HTR-8/SVneo (cell line): ENCODE measurements at regions not wholly inside any gene's neighbourhood (a gene's known extent, or its start where the extent isn't known, plus 50 kb on each side); places are given as distances from the start of the nearest gene placed in this dataset.
"Not testable (repeated sequence)": the region's sequence is repeated elsewhere in the genome, so short reads cannot be mapped to it uniquely, and the experiment has no call there.

Source experiments
- DNase-seq: peaks from one replicate; pipeline ENCODE4 v3.0.0; 2011; ENCODE audit warnings: low spot score, mixed read lengths; ENCODE audit not compliant: insufficient read length
- FAIRE-seq: peaks from 2 replicates; lab custom pipeline; 2011; peaks lifted over from hg19 to GRCh38; lab: Jason Lieb, UNC

- FAIRE-seq, result peak; percentile 38
- DNase-seq, result peak; percentile 81
Observed at GRCh38 chr6:134822920-134823709, 126.8 kb downstream of the ALDH8A1 start.

DNA sequence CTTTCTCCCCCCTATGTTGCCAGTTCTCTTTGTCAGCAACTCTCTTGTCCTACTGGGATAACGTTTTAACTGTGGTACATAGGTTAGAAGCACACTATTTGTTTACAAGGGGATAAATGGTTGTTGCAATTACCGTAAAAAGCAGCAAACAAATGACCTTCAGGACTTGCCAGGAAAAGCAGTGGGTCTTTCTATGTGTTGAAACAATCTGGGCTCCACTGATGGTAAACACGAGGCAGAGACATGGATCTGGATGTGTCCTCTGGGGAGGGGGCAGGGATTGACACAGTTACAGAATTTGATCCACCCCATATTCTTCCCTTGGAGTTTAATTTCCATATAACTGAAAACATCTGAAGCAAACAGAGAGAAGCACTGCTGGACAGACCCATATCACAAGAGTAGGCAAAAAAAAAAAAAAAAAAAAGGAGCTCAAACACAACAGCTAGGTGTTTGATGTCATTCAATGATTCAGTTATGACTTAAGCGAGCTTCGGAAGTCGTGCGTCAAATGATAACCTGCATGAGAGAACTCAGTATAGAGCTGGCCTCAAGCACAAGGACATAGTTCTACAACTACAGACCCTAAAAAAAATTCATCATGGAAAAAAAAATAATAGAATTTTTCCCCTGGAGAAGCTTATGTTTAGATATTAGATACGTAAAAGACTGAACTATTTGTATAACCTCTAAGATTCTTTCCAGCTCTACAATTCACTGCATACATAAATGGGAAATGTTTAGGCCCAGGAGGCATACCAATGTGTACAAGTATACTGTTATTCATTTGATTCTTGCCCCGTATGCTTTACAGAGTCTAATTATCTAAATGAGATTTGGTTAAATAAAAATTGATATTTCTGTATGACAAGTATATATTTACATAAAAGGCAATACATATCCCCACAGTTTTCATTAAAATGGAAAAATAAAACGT lies 127.7 kb downstream of the ALDH8A1 start:
- DNase-seq, result no peak
- FAIRE-seq, result no peak

GRCh38 chr6:134821397-134821796 lies 128.5 kb downstream of the ALDH8A1 start:
- DNase-seq (no peak), FAIRE-seq (no peak)

GRCh38 chr6:134819863-134820800 lies 129.8 kb downstream of the ALDH8A1 start:
- FAIRE-seq, result no peak
- DNase-seq, result no peak

GRCh38 chr6:134819236-134819635 lies 130.7 kb downstream of the ALDH8A1 start:
- FAIRE-seq, result no peak
- DNase-seq, result no peak

- FAIRE-seq (no peak), DNase-seq (no peak)
Observed at GRCh38 chr6:134817448-134817847, 132.5 kb downstream of the ALDH8A1 start.

- FAIRE-seq (peak; percentile 9), DNase-seq (peak; percentile 33)
Observed at GRCh38 chr6:134816780-134817179, 133.1 kb downstream of the ALDH8A1 start.

- FAIRE-seq (no peak), DNase-seq (no peak)
Observed at GRCh38 chr6:134816300-134816699, 133.6 kb downstream of the ALDH8A1 start.

GRCh38 chr6:134814076-134814695 lies 135.7 kb downstream of the ALDH8A1 start:
- no peak for FAIRE-seq
- peak; percentile 30 for DNase-seq

GRCh38 chr6:134813146-134813545 lies 136.8 kb downstream of the ALDH8A1 start:
- FAIRE-seq (no peak), DNase-seq (no peak)

- DNase-seq (no peak), FAIRE-seq (no peak)
Observed at GRCh38 chr6:134810402-134810801, 139.5 kb downstream of the ALDH8A1 start.

- DNase-seq (peak; percentile 33), FAIRE-seq (no peak)
Observed at GRCh38 chr6:134809130-134809529, 140.8 kb downstream of the ALDH8A1 start.

DNA sequence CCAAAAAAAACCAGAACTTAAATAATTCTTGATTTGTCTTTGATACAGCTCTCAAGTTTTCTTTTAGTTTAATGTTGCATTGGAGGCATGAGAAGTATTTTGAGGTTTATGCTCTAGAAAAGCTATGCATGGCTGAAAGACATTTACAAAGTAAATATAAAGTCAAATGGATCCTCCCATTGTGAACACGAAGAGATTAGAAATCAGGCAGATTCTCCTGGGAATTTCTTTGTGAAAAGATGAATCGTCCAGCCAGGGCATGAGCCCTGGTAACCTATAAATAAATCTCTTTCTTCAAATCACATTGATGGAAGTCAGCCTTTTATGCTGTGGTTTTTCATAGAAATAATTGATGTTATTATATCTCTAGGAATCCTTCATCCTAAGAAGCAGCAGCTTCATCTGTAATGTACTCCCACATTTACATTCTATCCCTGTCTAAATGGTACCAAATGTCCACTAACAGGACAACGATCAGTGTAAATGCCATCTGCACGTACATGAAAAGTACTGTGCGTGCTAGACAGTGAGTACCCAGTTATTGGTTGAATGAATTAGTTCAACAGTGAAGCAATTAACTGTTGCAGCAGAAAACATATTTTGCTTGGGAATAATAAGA lies 143.6 kb downstream of the ALDH8A1 start:
- FAIRE-seq (peak; percentile 42), DNase-seq (no peak)

- FAIRE-seq, result no peak
Observed at GRCh38 chr6:134805168-134805567, 144.7 kb downstream of the ALDH8A1 start.

GRCh38 chr6:134804311-134804710 lies 145.6 kb downstream of the ALDH8A1 start:
- FAIRE-seq, DNase-seq: not testable (repeated sequence)

More at GRCh38 chr6:134805168-134805567, 144.7 kb downstream of the ALDH8A1 start:
- DNase-seq, result no peak

- DNase-seq (peak; percentile 28), FAIRE-seq (peak; percentile 63)
Observed at GRCh38 chr6:134802426-134803058, 147.4 kb downstream of the ALDH8A1 start.

- FAIRE-seq (no peak), DNase-seq (no peak)
Observed at GRCh38 chr6:134797400-134798113, 152.3 kb downstream of the ALDH8A1 start.

DNA sequence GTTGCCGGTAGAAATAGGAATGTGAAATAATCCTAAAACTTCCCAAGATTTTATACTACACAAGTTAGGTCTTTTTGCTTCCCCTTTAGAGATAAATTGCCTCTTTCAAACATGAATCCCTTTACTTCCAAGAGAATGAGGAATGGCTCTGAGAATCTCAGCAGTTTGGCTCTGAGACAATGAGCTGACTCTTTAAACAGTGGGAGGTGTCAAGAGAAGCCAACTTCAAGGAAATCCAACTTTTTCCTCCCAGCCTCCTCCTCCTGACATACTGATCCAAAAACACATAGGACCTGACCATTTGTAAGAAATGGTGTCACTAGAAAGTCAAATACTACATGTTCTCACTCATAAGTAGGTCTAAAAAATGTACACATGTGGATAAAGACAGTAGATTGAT lies 154.2 kb downstream of the ALDH8A1 start:
- no peak for FAIRE-seq
- no peak for DNase-seq
